ENCODE measurements at regions not wholly inside any gene's neighbourhood (a gene's known extent, or its start where the extent isn't known, plus 50 kb on each side); places are given as distances from the start of the nearest gene placed in this dataset.

GRCh38 chr10:124225467-124226270 lies 132.3 kb upstream of the CHST15 start:
- DNase-seq, result peak; percentile 63

DNA sequence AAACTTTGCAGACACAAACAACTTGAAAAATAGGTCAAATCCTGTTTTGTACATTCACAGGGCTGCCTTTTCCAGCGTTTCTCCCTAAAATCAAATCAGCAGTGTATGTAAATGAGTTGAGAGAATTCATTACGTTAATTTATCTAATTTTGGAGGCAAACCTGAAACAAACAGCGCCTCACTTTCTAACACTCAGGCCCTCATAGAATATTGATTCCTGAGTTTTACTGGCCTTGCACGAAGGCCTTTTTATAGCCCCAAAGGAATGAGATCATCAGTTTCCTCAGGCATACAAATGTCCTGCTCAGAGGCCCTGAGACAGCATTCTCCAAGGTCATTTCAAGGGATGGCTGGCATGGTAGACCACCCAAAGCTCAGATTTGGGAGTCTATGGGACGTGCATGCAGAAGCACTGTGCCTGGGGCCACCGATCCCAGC lies 131.7 kb upstream of the CHST15 start:
- no peak for DNase-seq

DNA sequence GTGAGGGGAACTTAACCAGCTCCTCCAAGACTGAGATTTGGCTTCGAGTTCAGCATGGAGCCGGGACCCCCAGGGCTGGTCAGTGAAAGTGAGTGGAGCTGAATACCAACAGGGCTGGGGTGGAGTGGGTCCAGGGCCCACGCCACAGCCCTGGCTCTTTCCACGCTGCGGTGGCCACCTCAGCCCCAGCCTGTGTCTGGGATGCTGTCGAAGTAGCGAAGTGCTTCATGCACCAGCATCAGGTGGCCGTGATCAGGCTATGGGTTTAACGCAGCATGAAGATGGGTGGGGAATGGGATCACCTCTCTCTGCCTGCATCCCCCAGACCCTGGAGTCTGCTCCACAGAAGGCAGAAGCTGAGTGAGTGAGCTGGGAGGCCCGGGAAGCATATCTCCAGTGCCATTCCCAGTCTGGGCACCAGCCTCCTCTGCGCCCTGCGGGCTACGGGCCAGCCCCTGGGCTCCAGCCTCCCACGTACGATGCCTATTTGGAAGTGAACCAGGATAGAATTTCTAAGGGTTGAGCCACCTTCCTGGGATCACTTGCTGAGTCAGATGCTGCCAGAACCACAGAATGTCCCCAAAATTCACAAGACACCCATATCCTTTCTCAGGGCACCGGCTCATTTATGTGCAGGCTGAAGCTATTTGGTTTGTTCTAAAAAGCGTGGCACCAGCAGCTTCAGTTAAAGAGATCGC lies 131.1 kb upstream of the CHST15 start:
- DNase-seq, result no peak

DNA sequence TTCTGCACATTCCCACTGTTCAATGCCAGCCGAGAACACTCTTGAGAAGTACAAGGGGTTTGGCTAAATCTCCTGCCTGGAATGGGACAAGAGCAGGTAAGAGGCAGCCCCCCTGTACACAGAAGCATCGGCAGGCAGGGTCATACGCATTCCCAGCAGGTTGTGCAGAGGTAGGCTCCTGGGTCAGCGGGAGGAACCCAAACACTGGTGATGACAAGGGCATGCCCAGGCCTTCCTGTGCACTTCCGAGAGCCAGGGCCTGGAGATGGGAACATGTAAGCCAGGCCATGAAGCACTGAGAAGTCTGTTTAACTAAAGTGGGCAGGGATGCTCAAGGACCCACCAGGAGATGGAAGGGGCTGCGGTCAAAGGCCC lies 130.3 kb upstream of the CHST15 start:
- DNase-seq, result no peak

DNA sequence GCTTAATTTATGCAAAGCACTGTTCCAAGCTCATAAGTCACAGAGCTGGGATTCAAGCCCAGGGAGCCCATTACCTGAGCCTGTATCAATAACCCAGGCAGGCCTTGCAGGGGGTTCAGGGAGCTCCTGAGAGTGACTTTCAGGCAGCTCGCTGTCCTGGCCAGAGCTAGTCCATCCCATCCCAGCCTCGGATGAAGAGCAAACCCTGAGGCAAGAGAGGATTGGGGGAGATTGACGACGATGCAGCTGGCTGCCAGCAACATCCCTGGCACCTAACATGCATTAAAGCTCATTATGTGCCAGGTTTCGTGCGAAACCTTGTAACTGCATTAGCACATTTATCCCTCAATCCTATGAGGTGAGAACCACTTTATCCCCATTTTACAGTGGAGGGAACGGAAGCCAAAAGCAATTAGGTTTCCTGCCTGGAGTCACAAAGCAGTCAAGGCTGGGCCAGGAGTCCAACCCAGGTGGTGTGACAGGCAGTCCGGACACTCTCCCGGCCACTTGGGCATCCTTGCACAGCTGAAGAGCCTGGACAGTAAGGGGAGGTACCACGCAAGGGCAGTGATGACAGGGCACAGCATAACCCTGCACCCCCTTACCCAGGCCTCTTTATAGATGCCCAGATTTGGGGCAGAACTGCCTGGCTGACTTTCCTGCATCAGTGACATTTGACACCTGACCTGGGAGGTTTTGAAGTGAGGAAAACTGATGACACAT lies 129.8 kb upstream of the CHST15 start:
- DNase-seq, result no peak

DNA sequence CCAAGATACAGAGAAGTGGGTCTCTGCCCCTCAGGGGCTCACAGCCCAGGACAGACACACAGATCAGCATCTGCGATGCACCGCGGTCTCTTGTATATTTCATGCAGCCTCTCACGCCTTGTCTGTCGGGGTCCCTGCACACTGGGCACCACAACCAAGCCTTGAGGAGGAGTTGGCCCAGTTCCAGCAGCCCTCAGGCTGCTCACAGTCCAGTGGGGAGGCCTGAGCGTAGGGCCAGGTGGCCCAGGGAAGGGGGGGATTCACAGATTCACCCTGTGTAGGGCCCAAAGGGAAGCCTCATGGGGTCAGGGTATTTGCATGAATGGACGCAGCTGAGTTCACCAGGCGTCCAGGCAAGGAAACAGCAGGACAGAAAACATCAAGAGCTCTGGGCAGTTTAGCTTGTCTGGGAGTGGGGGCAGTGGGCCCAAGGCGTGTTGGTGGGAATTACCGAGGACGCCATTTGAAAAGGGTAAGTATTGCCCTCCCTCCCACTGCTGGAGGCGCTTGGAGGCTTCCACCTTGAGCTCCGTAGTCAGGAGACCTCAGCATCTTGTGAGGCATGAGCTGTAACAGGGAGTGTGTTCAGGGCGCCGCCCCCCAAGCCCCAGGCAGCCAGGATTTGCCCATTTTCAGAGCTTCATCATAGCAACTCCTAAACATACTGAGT lies 129.1 kb upstream of the CHST15 start:
- no peak for DNase-seq

- DNase-seq, result no peak
These were observed 128.2 kb upstream of the CHST15 start for GRCh38 chr10:124221356-124222317.

GRCh38 chr10:124220971-124221355 lies 127.6 kb upstream of the CHST15 start:
- no peak for DNase-seq

GRCh38 chr10:124220547-124220946 lies 127.1 kb upstream of the CHST15 start:
- DNase-seq, result no peak

GRCh38 chr10:124219655-124220054 lies 126.3 kb upstream of the CHST15 start:
- DNase-seq, result no peak

- no peak for DNase-seq
These were observed 125.7 kb upstream of the CHST15 start for GRCh38 chr10:124219062-124219461.

GRCh38 chr10:124217906-124218804 lies 124.8 kb upstream of the CHST15 start:
- DNase-seq, result no peak

DNA sequence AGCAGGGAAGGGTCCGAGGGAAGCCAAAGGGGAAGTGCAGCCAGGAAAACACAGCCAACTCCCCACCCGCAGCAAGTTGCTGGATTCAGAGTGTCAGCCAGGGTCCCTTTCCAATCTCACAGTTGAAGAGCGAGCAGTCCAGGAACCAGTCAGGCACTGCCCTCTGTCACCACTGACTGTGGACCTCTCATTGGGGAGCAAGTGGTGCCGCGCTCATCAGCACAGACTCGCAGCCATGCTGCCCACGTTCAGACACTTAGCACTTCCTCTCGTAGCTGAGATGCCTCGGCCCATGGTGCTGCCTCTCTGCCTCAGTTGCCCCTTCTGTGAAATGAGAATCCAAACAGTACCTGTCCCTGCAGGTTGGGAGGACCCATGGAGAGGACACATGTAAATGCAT lies 123.6 kb upstream of the CHST15 start:
- no peak for DNase-seq

GRCh38 chr10:124214610-124215375 lies 121.4 kb upstream of the CHST15 start:
- DNase-seq, result no peak

GRCh38 chr10:124213899-124214510 lies 120.6 kb upstream of the CHST15 start:
- no peak for DNase-seq

DNA sequence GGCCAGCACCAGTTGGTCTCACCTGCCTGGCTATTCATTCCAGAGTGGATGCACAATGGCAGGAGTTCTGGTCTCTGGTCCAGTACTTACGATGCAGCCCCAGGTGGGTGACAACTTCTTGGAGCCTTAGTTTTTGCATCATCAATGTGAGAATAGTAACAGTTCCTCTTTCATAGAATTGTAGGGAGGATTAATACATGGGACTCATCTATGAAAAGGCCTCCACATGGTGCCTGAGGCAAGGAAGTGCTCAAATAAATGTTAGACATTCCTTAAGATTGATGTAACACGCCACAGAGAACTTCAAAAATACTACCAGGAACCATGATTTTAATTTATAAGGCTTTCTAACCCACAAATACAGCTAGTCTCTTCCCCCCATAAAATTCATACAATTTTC lies 120.1 kb upstream of the CHST15 start:
- DNase-seq, result no peak

DNA sequence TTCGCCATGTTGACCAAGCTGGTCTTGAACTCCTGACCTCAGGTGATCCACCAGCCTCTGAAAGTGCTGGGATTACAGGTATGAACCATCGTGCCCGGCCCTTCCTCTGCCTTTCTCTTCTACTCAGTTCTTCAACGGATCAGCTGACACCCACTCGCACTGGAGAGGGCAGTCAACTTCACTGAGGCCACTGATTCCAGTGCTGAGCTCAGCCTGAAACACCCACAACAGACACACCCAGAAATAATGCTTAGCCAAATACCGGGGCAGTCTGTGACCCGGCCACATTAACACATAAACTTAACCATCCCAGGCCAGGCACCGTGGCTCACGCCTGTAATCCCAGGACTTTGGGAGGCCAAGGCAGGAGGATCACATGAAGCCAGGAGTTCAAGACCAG lies 119.3 kb upstream of the CHST15 start:
- DNase-seq, result no peak

GRCh38 chr10:124211921-124212320 lies 118.5 kb upstream of the CHST15 start:
- DNase-seq, result no peak

GRCh38 chr10:124210263-124210662 lies 116.9 kb upstream of the CHST15 start:
- DNase-seq, result no peak

GRCh38 chr10:124207391-124207790 lies 114.0 kb upstream of the CHST15 start:
- no peak for DNase-seq
